ENCODE measurements at regions not wholly inside any gene's neighbourhood (a gene's known extent, or its start where the extent isn't known, plus 50 kb on each side); places are given as distances from the start of the nearest gene placed in this dataset.
"Not testable (repeated sequence)": the region's sequence is repeated elsewhere in the genome, so short reads cannot be mapped to it uniquely, and the experiment has no call there.

DNA sequence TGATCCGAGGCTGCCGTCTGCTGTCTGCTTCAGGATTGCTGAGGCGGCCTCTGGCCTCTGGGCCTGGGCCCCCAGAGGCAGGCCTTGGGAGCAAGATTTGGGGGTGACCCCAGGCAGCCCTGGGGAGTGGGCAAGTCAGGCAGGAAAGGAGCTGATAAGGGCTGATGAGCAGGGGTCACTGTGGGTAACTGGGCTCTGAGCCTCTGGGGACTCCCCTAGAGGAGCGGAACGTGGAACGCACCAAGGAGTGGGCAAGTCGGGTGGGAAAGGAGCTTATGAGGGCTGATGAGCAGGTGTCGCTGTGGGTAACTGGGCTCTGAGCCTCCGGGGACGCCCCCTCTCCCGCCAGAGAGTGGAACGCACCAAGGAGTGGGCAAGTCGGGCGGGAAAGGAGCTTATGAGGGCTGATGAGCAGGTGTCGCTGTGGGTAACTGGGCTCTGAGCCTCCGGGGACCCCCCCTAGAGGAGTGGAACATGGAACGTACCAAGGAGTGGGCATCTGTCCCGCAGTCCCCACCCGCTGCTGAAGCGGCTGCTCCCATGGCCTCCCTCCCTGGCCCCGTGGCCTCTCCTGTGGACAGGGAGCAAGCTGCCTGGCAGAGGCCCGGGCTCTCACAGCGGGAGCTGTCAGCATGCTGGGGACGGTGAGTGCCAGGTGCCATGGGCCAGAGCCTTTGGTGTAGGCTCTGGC lies 152.3 kb upstream of the ZNF469 start:
- not testable (repeated sequence) for H4K20me1 ChIP-seq (ENCODE audit: insufficient read depth, low read length); H3K4me3 ChIP-seq (ENCODE audit: low read depth, low read length, poor library complexity, severe bottlenecking); H3F3A ChIP-seq (ENCODE audit: insufficient read depth, low read length); H2AFZ ChIP-seq (ENCODE audit: low read length); H3K79me2 ChIP-seq (ENCODE audit: insufficient read depth, low read length); H3K9ac ChIP-seq (ENCODE audit: low read length); H3K4me2 ChIP-seq (ENCODE audit: low read length); H3K36me3 ChIP-seq (ENCODE audit: insufficient read depth, low read length); H3K27me3 ChIP-seq (ENCODE audit: insufficient read depth, low read length); H3K9me2 ChIP-seq (ENCODE audit: low read depth, low read length); H3K4me1 ChIP-seq (ENCODE audit: insufficient read depth, low read length, severe bottlenecking); H3K27ac ChIP-seq (ENCODE audit: low read depth, low read length, poor library complexity, severe bottlenecking); H3K9me3 ChIP-seq (ENCODE audit: low read length)

DNA sequence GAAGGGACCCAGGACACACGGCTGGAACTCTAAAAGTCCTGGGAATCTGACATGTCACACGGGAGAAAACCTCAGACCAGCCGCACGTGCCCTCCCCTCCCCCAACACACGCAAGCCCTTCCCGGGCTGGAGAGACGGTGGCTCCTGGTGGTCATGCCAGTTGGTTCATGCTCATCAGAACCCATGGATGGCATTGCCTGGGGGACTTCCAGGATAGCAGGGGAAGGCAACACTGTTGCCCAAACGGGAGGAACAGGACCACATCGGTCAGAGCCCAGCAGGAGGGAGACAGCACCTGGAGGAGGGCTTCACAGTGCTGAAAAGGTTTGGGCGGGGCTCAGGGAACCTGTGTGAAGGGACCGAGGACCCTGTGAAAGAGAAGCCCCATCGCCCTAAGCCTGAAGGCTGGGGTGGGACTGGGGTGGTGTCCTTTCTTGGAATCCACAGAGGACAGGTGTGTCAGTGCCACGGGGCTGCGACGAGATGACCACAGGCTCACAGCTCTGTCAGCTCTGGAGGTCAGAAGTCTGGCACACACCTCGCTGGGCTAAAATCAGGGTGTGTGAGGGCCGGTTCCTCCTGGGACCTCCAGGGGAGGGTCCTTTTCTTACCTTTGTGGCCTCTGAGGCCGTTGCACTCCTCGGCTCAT lies 151.7 kb upstream of the ZNF469 start:
- H3K4me2 ChIP-seq (ENCODE audit: low read length); H2AFZ ChIP-seq (ENCODE audit: low read length); H3K27ac ChIP-seq (ENCODE audit: low read depth, low read length, poor library complexity, severe bottlenecking); H4K20me1 ChIP-seq (ENCODE audit: insufficient read depth, low read length); H3K36me3 ChIP-seq (ENCODE audit: insufficient read depth, low read length); H3K4me1 ChIP-seq (ENCODE audit: insufficient read depth, low read length, severe bottlenecking); H3F3A ChIP-seq (ENCODE audit: insufficient read depth, low read length); H3K9me2 ChIP-seq (ENCODE audit: low read depth, low read length); H3K27me3 ChIP-seq (ENCODE audit: insufficient read depth, low read length); H3K9ac ChIP-seq (ENCODE audit: low read length); H3K9me3 ChIP-seq (ENCODE audit: low read length); H3K79me2 ChIP-seq (ENCODE audit: insufficient read depth, low read length); H3K4me3 ChIP-seq (ENCODE audit: low read depth, low read length, poor library complexity, severe bottlenecking): not testable (repeated sequence)

DNA sequence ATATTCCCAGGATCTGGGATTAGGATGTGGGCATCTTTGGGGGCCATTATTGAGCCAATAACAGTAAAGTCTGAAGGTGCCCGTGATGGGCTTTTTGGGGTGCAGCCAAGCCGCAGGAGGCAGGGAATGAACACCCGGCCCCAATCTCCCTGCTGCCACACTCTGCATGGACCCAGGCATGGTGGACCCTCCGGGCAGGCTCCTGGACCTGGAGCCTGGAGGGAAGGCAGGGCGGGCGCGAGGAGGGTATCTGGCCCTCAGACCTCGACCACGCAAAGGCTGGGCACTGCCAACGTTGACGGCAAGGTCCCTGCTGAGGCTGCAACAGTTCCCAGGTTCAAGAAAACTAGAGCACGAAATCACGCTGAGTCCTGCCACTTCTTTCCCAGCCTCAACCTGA lies 150.9 kb upstream of the ZNF469 start:
- not testable (repeated sequence) for H3K79me2 ChIP-seq (ENCODE audit: insufficient read depth, low read length); H3K9me2 ChIP-seq (ENCODE audit: low read depth, low read length); H3K9ac ChIP-seq (ENCODE audit: low read length); H3K4me2 ChIP-seq (ENCODE audit: low read length); H3K4me3 ChIP-seq (ENCODE audit: low read depth, low read length, poor library complexity, severe bottlenecking); H3K36me3 ChIP-seq (ENCODE audit: insufficient read depth, low read length); H3K27me3 ChIP-seq (ENCODE audit: insufficient read depth, low read length); H4K20me1 ChIP-seq (ENCODE audit: insufficient read depth, low read length); H3F3A ChIP-seq (ENCODE audit: insufficient read depth, low read length); H3K9me3 ChIP-seq (ENCODE audit: low read length); H3K4me1 ChIP-seq (ENCODE audit: insufficient read depth, low read length, severe bottlenecking); H2AFZ ChIP-seq (ENCODE audit: low read length); H3K27ac ChIP-seq (ENCODE audit: low read depth, low read length, poor library complexity, severe bottlenecking)

DNA sequence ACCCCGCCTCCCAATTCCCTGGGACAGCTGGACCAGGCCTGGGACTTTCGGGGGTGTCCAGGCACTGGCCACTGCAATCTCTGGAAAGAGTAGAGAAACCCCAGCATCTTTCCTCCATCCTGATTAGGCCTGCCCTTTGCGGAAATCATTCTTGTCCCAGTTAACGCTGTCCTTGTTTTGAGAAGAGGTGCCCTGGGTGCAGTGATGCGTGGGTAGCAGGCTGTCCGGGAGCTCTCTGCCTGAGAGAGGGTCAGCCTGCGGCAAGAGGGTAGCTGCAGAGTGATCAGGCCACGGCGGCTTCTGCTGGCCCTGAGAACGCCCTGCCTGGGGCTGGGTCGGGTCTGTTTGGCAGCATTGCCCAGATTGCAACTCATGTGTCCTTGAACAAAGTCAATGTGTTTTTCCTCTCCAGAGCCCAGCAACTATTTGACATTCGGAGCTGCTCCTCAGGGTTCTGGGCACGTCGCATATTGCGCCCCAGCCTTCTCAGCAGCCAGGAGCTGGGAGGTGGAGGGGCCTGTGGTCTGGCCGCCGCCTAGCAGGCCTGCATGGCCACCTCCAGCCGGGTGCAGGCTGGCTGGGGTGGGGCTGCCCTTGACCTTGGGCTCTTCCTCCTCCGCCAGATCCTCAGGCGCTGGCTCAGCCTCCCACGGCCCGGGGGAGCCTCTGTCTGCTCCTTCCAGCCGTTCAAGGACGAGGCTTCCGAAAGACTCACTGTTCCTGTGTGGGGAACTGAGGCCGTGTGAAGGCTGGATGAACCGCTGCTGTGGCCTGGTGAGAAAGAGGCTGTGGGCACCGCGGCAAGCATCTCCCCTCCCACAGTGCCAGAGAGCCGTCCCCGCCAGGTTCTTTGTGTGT lies 150.1 kb upstream of the ZNF469 start:
- not testable (repeated sequence) for H3K9ac ChIP-seq (ENCODE audit: low read length); H3K4me3 ChIP-seq (ENCODE audit: low read depth, low read length, poor library complexity, severe bottlenecking)

DNA sequence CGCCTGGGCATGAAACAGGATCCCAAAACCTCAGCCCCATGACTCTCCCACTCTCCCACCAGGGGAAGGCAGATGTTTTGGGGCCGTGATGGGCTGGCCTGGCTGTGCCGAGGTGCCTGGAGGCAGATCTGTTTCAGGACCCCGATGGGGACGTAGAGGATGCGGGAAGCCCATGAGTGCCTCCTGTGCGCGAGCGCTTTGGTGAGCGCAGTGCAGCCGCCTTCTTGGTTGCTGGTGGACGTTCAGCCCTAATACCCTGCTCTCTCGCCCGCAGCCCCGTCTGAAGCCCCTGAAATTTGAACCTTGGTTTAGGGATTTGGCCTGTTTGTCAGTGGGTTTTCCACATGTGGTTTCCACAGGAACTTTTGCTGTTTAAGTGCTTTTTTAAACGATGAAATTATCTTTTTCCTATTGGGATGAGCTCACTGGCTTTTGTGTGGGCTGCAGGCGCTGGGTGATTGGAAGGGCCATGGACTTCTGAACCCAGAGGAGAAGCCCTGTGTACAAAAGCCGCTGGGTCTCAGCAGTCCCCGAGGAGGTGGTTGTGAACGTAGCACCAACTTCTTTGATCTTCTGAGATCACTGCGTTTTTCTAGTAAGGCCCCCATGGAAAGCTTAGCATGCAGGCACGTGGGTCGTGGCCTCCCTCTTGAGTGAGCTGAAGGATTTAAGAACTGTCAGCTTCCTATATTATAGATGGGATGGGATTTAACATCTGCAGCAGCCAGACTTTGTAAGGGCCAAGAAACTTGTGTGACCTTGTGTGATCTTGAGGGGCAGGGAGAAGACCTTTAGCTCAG lies 148.9 kb upstream of the ZNF469 start:
- not testable (repeated sequence) for H3K9me3 ChIP-seq (ENCODE audit: low read length); H3K4me3 ChIP-seq (ENCODE audit: low read depth, low read length, poor library complexity, severe bottlenecking); H3K9me2 ChIP-seq (ENCODE audit: low read depth, low read length); H3K4me2 ChIP-seq (ENCODE audit: low read length); H2AFZ ChIP-seq (ENCODE audit: low read length); H3K9ac ChIP-seq (ENCODE audit: low read length); H3F3A ChIP-seq (ENCODE audit: insufficient read depth, low read length); H3K36me3 ChIP-seq (ENCODE audit: insufficient read depth, low read length); H3K79me2 ChIP-seq (ENCODE audit: insufficient read depth, low read length); H3K27ac ChIP-seq (ENCODE audit: low read depth, low read length, poor library complexity, severe bottlenecking); H4K20me1 ChIP-seq (ENCODE audit: insufficient read depth, low read length); H3K4me1 ChIP-seq (ENCODE audit: insufficient read depth, low read length, severe bottlenecking); H3K27me3 ChIP-seq (ENCODE audit: insufficient read depth, low read length)

More for the DNA sequence above, 150.1 kb upstream of the ZNF469 start:
- not testable (repeated sequence) for H3K4me1 ChIP-seq (ENCODE audit: insufficient read depth, low read length, severe bottlenecking); H4K20me1 ChIP-seq (ENCODE audit: insufficient read depth, low read length); H3K9me3 ChIP-seq (ENCODE audit: low read length); H2AFZ ChIP-seq (ENCODE audit: low read length); H3K27ac ChIP-seq (ENCODE audit: low read depth, low read length, poor library complexity, severe bottlenecking); H3K79me2 ChIP-seq (ENCODE audit: insufficient read depth, low read length); H3K27me3 ChIP-seq (ENCODE audit: insufficient read depth, low read length); H3K36me3 ChIP-seq (ENCODE audit: insufficient read depth, low read length); H3K9me2 ChIP-seq (ENCODE audit: low read depth, low read length); H3K4me2 ChIP-seq (ENCODE audit: low read length); H3F3A ChIP-seq (ENCODE audit: insufficient read depth, low read length)

DNA sequence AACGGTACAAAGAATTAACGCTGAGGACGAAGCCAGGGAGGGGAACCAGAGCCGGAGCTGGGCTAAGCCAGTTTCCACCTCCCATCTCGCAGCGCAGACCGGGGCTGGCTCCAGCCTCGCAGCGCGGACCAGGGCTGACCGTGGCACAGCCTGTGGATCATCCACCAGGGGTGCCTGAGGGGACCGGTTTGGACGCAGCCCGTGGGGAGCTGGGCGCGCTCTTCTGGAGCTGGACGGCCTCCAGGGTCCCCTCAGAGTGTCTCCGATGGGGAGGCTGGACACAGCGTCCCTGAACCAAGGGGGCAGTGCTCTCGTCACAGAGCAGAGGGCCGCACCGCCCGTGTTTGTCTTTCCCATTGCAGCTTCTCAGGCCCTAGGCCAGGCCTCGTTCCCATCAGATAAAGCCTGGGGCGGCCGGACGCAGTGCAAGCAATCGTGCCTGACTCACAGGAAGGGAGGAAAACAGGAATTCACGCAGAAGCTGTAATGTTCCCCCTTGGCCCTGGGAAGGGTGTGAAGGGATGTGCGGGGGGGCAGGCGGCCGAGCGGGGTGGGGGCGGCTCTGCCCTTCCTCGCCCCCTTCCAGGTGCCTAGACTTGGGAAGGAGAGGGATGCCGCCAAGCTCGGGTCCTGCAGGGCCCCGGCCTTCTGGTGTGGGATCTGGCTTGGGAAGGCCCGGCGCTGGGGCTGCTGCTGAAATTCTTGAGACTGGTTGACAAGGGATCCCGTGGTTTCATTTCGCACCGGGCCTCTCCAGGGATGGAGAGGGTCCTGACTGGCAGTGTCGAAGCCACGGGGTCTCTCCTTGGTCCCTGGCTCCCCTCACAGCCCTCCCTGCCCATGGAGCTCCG lies 148.1 kb upstream of the ZNF469 start:
- not testable (repeated sequence) for H3K4me2 ChIP-seq (ENCODE audit: low read length); H3K36me3 ChIP-seq (ENCODE audit: insufficient read depth, low read length); H3K4me1 ChIP-seq (ENCODE audit: insufficient read depth, low read length, severe bottlenecking); H3K9ac ChIP-seq (ENCODE audit: low read length); H2AFZ ChIP-seq (ENCODE audit: low read length); H3K9me3 ChIP-seq (ENCODE audit: low read length); H3K27me3 ChIP-seq (ENCODE audit: insufficient read depth, low read length); H3K79me2 ChIP-seq (ENCODE audit: insufficient read depth, low read length); H3F3A ChIP-seq (ENCODE audit: insufficient read depth, low read length); H4K20me1 ChIP-seq (ENCODE audit: insufficient read depth, low read length); H3K9me2 ChIP-seq (ENCODE audit: low read depth, low read length); H3K4me3 ChIP-seq (ENCODE audit: low read depth, low read length, poor library complexity, severe bottlenecking); H3K27ac ChIP-seq (ENCODE audit: low read depth, low read length, poor library complexity, severe bottlenecking)

Measured in OCI-LY1 (cell line).